HCT116 (cell line): ENCODE measurements at regions not wholly inside any gene's neighbourhood (a gene's known extent, or its start where the extent isn't known, plus 50 kb on each side); places are given as distances from the start of the nearest gene placed in this dataset.

Experiments used
- ATAC-seq: fragments of 200-7000 bp; cut with Tn5 transposase; 2 replicates; pipeline ENCODE4 v1.9.1; 2020; ENCODE audit warnings: mild to moderate bottlenecking, moderate library complexity
- BruUV-seq: library from RNA; stranded (reverse); fragments of 400-500 nt; replicated peaks from 2 replicates; lab custom pipeline; 2021; lab: Mats Ljungman, UMichigan
- CTCF ChIA-PET: fragments of 300-600 bp; sonication (Branson Sonifier 250); formaldehyde crosslinking; loops from one replicate; lab custom pipeline; 2021; ENCODE audit warnings: antibody characterized with exemption; lab: Charles Lee
- POLR2A ChIA-PET: fragments of 300-600, 350-600 bp; sonication (Branson Sonifier 250); formaldehyde crosslinking; loops from one replicate; lab custom pipeline; 2021; ENCODE audit warnings: antibody characterized with exemption; lab: Charles Lee
- RAD21 ChIA-PET, 2 experiments: fragments of 300-600 bp; sonication (Branson Sonifier 250); formaldehyde crosslinking; loops; one replicate each; lab custom pipeline; 2023; ENCODE audit warnings: low total read pairs in 2 of 2; ENCODE audit not compliant: uncharacterized antibody in 2 of 2, unreplicated experiment in 2 of 2, low non-redundant PET in 1 of 2; lab: Charles Lee
- DNase-seq: peaks from one replicate; pipeline ENCODE4 v3.0.0-alpha.2; 2010; ENCODE audit warnings: low read depth, low spot score
- H2AFZ ChIP-seq: fragments of 200-600 bp; shearing (Covaris generic), sonication (generic); 2 replicates; pipeline ENCODE4 v1.6.1; 2017; ENCODE audit warnings: low read depth, mixed run types, mixed read lengths, antibody characterized with exemption, low read length; ENCODE audit not compliant: poor library complexity, severe bottlenecking
- H3K27ac ChIP-seq: 2 replicates; pipeline ENCODE4 v1.5.1; 2012; ENCODE audit warnings: low read depth, low read length
- H3K27me3 ChIP-seq: fragments of 200-600 bp; sonication (generic); 2 replicates; pipeline ENCODE4 v1.6.1; 2016; ENCODE audit warnings: mixed run types, low read length, mixed read lengths; ENCODE audit not compliant: insufficient read depth
- H3K36me3 ChIP-seq, 2 experiments: fragments of 200-500 bp in 1 of 2; fragments of 200-600 bp in 1 of 2; sonication (Bioruptor generic) in 1 of 2; sonication (generic) in 1 of 2; 2 replicates each; pipeline versions ENCODE4 v1.5.1 to v1.6.1; 2014 to 2016; ENCODE audit warnings: low read length in 2 of 2, inconsistent platforms in 1 of 2, mixed read lengths in 1 of 2, mixed run types in 1 of 2; ENCODE audit not compliant: insufficient read depth in 2 of 2, control insufficient read depth in 1 of 2
- H3K4me1 ChIP-seq, 2 experiments: fragments of 200-600 bp in 1 of 2; sonication (generic) in 1 of 2; 2 replicates each; pipeline versions ENCODE4 v1.5.1 to v1.6.1; 2012 to 2017; ENCODE audit warnings: low read length in 2 of 2, inconsistent platforms in 1 of 2, mild to moderate bottlenecking in 1 of 2, mixed read lengths in 1 of 2, mixed run types in 1 of 2, moderate library complexity in 1 of 2; ENCODE audit not compliant: insufficient read depth in 2 of 2, control insufficient read depth in 1 of 2
- H3K4me2 ChIP-seq: fragments of 200-600 bp; sonication (generic); 2 replicates; pipeline ENCODE4 v1.6.1; 2017; ENCODE audit warnings: mixed run types, low read length, mixed read lengths
- H3K4me3 ChIP-seq, 2 experiments: fragments of 200-600 bp in 1 of 2; sonication (generic) in 1 of 2; replicated peaks in 1 of 2; 2 replicates each; pipeline ENCODE4 v1.5.1; 2011 to 2016; ENCODE audit warnings: low read length in 2 of 2, control low read depth in 1 of 2, low read depth in 1 of 2, mild to moderate bottlenecking in 1 of 2, mixed read lengths in 1 of 2, mixed run types in 1 of 2
- H3K79me2 ChIP-seq: fragments of 200-600 bp; sonication (generic); 2 replicates; pipeline ENCODE4 v1.6.1; 2017; ENCODE audit warnings: mild to moderate bottlenecking, mixed run types, low read length, moderate library complexity, mixed read lengths; ENCODE audit not compliant: insufficient read depth
- H3K9ac ChIP-seq: fragments of 200-600 bp; sonication (generic); 2 replicates; pipeline ENCODE4 v1.6.1; 2016; ENCODE audit warnings: low read length, mixed read lengths
- H3K9me2 ChIP-seq: fragments of 200-600 bp; sonication (generic), shearing (Covaris generic); 2 replicates; pipeline ENCODE4 v1.6.1; 2017; ENCODE audit warnings: mixed run types, mild to moderate bottlenecking, moderate library complexity; ENCODE audit not compliant: insufficient read depth
- H3K9me3 ChIP-seq, 2 experiments: fragments of 200-500 bp in 1 of 2; fragments of 200-600 bp in 1 of 2; sonication (Bioruptor generic) in 1 of 2; sonication (generic) in 1 of 2; 2 replicates each; pipeline ENCODE4 v1.6.1; 2014 to 2017; ENCODE audit warnings: low read length in 2 of 2, mixed read lengths in 2 of 2, inconsistent platforms in 1 of 2, low read depth in 1 of 2, mild to moderate bottlenecking in 1 of 2, mixed run types in 1 of 2, moderate library complexity in 1 of 2; ENCODE audit not compliant: control insufficient read depth in 1 of 2, insufficient read depth in 1 of 2
- H4K20me1 ChIP-seq: fragments of 200-600 bp; sonication (generic), shearing (Covaris generic); 2 replicates; pipeline ENCODE4 v1.6.1; 2017; ENCODE audit warnings: mixed run types, mild to moderate bottlenecking, moderate library complexity; ENCODE audit not compliant: insufficient read depth
- CEBPB ChIP-seq: IDR thresholded peaks from 2 replicates; pipeline ENCODE4 v1.6.1; 2012; ENCODE audit warnings: low read depth
- EGR1 ChIP-seq: IDR thresholded peaks from 2 replicates; pipeline ENCODE4 v1.6.1; 2012; ENCODE audit warnings: low read depth
- YY1 ChIP-seq: IDR thresholded peaks from 2 replicates; pipeline ENCODE4 v1.6.1; 2011; ENCODE audit warnings: low read length, low read depth, moderate library complexity, mild to moderate bottlenecking; ENCODE audit not compliant: insufficient replicate concordance; ENCODE audit errors: extremely low read depth
- intact Hi-C: fragments of 100-400 bp; cut with micrococcal nuclease; formaldehyde crosslinking; loops from 2 replicates; pipeline ENCODE4 v1.10.0; 2022
- TF ChIP-seq, protein P1 (sequence below): IDR thresholded peaks from 2 replicates; pipeline ENCODE4 v1.6.1; 2012

DNA sequence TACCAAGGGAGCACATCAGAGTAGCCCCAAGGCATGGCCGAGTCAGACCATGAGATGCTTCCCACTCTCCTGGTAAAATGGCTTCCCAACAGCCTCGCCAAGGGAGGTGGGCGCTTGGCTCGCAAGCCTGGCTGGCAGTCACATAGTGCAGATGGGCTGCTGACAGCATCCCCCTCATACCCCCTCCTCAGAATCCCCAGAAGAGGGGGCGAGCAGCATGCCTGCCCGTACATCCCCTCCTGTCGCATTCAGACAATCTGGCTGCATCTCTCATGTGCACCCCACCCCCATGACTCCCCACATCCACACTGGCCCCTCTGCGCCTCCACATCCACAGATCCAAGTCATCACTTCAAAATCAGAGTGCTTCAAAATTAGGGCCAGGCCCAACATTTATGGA, 54.0 kb upstream of the CES5A start:
- ChIA-PET POLR2A (no interaction called here), CTCF (no interaction called here), RAD21 (no interaction called here)
- Histone ChIP-seq H3K9me3 (no peaks in the 10 kb centered on the region), H2AFZ (no peak overlapping the region), H3K4me2 (no peak overlapping the region), H4K20me1 (no peaks in the 10 kb centered on the region), H3K4me1 (no peaks in the 10 kb centered on the region), H3K36me3 (no peaks in the 10 kb centered on the region), H3K27me3 (0 out of 2 replicates have a peak, but pooled peaks cover 6% of the 10 kb centered on the region), H3K4me3 (no peak overlapping the region), H3K27ac (no peak overlapping the region), H3K79me2 (no peaks in the 10 kb centered on the region), H3K9ac (no peak overlapping the region), H3K9me2 (no peaks in the 10 kb centered on the region)
- DNase-seq (no peak), ATAC-seq (no peak)
- intact Hi-C loops = no loop called here
- no peak for TF ChIP-seq CEBPB
- TF ChIP-seq, protein P1, sequence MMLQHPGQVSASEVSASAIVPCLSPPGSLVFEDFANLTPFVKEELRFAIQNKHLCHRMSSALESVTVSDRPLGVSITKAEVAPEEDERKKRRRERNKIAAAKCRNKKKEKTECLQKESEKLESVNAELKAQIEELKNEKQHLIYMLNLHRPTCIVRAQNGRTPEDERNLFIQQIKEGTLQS = no peak
- BruUV-seq = no TSS peak

DNA sequence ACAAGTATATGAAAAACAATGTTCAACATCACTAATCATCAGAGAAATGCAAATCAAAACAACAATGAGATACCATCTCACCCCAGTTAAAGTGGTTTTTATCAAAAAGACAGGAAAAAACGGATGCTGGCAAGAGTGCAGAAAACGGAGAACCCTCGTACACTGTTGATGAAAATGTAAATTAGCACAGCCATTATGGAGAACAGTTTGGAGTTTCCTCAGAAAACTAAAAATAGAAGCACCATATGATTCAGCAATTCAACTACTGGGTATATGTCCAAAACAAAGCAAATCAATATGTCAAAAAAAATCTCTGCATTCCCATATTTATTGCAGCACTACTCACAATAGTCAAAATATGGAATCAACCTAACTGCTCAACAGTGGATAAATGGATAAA, 50.1 kb upstream of the CES5A start:
- Histone ChIP-seq H3K36me3 (no peaks in the 10 kb centered on the region), H3K4me3 (no peak overlapping the region), H3K27ac (no peak overlapping the region), H2AFZ (no peak overlapping the region), H3K79me2 (no peaks in the 10 kb centered on the region), H3K9ac (no peak overlapping the region), H4K20me1 (no peaks in the 10 kb centered on the region), H3K4me1 (no peaks in the 10 kb centered on the region), H3K4me2 (no peak overlapping the region), H3K27me3 (peaks cover 16% of the 10 kb centered on the region), H3K9me3 (no peaks in the 10 kb centered on the region), H3K9me2 (no peaks in the 10 kb centered on the region)
- ChIA-PET POLR2A (no interaction called here), RAD21 (no interaction called here), CTCF (no interaction called here)
- no TSS peak for BruUV-seq
- TF ChIP-seq EGR1 (no peak), YY1 (no peak)
- ATAC-seq (no peak), DNase-seq (no peak)
- intact Hi-C loops = no loop called here
